GM12892 (cell line): ENCODE measurements at regions not wholly inside any gene's neighbourhood (a gene's known extent, or its start where the extent isn't known, plus 50 kb on each side); places are given as distances from the start of the nearest gene placed in this dataset.

Experiments used
- POLR2A ChIP-seq: IDR thresholded peaks from 2 replicates; pipeline ENCODE4 v1.6.1; 2011; ENCODE audit warnings: low read depth, low read length, control low read depth
- POLR2AphosphoS5 ChIP-seq: IDR thresholded peaks from 2 replicates; pipeline ENCODE4 v1.6.1; 2011; ENCODE audit warnings: low read depth, low read length, control low read depth
- TAF1 ChIP-seq: IDR thresholded peaks from 2 replicates; pipeline ENCODE4 v1.6.1; 2011; ENCODE audit warnings: low read depth, mild to moderate bottlenecking, control low read depth, low read length, borderline replicate concordance

- TF ChIP-seq POLR2A (no peak), POLR2AphosphoS5 (no peak), TAF1 (no peak)
Measured at GRCh38 chr22:26740253-26740652, 82.9 kb downstream of the MIAT start.
